22Rv1 (cell line): ENCODE measurements at regions not wholly inside any gene's neighbourhood (a gene's known extent, or its start where the extent isn't known, plus 50 kb on each side); places are given as distances from the start of the nearest gene placed in this dataset.

Experiments used
- CTCF ChIP-seq: fragments of 450-650 bp; IDR thresholded peaks from 2 replicates; pipeline ENCODE4 v1.5.1; 2017; ENCODE audit warnings: mild to moderate bottlenecking
- ZFX ChIP-seq: fragments of 450-650 bp; IDR thresholded peaks from 2 replicates; pipeline ENCODE4 v1.6.1; 2017; ENCODE audit warnings: antibody characterized with exemption, borderline replicate concordance

GRCh38 chr1:234709473-234710228, 99.7 kb upstream of the IRF2BP2 start:
- TF ChIP-seq ZFX (no peak), CTCF (no peak)
